PC-3 (cell line): ENCODE measurements at regions not wholly inside any gene's neighbourhood (a gene's known extent, or its start where the extent isn't known, plus 50 kb on each side); places are given as distances from the start of the nearest gene placed in this dataset.

Experiments
- ATAC-seq: fragments of 200-7000 bp; cut with Tn5 transposase; 2 replicates; pipeline ENCODE4 v1.9.1; 2020; ENCODE audit warnings: mild to moderate bottlenecking, moderate library complexity
- BruUV-seq: library from RNA; stranded (reverse); fragments of 400-500 nt; replicated peaks from 2 replicates; lab custom pipeline; 2021; lab: Mats Ljungman, UMichigan
- CTCF ChIA-PET: fragments of 300-600 bp; sonication (Branson Sonifier 250); formaldehyde crosslinking; loops from one replicate; lab custom pipeline; 2022; ENCODE audit warnings: antibody characterized with exemption; lab: Charles Lee
- POLR2A ChIA-PET: fragments of 300-600 bp; sonication (Branson Sonifier 250); formaldehyde crosslinking; loops from one replicate; lab custom pipeline; 2022; ENCODE audit warnings: antibody characterized with exemption; ENCODE audit not compliant: unreplicated experiment; lab: Charles Lee
- DNase-seq: peaks from one replicate; pipeline ENCODE4 v3.0.0-alpha.2; 2015
- H2AFZ ChIP-seq: fragments of 300-600 bp; sonication (generic); 2 replicates; pipeline ENCODE4 v1.6.0; 2016; ENCODE audit warnings: antibody characterized with exemption, low read length
- H3F3A ChIP-seq: fragments of 300-600 bp; sonication (generic); one replicate; pipeline ENCODE4 v1.6.0; 2017; ENCODE audit warnings: antibody characterized with exemption, low read length, control low read depth, mild to moderate bottlenecking; ENCODE audit not compliant: unreplicated experiment
- H3K27ac ChIP-seq: fragments of 300-600 bp; sonication (generic); 2 replicates; pipeline ENCODE4 v1.5.1; 2016; ENCODE audit warnings: mild to moderate bottlenecking, low read length
- H3K27me3 ChIP-seq: fragments of 300-600 bp; sonication (generic); 2 replicates; pipeline ENCODE4 v1.6.1; 2016; ENCODE audit warnings: low read length, mixed read lengths
- H3K36me3 ChIP-seq: fragments of 300-600 bp; sonication (generic); 2 replicates; pipeline ENCODE4 v1.6.1; 2016; ENCODE audit warnings: low read depth, mixed run types, low read length, mixed read lengths
- H3K4me1 ChIP-seq: fragments of 300-600 bp; sonication (generic); 2 replicates; pipeline ENCODE4 v1.5.1; 2016; ENCODE audit warnings: low read length; ENCODE audit not compliant: insufficient read depth
- H3K4me2 ChIP-seq: fragments of 300-600 bp; sonication (generic); 2 replicates; pipeline ENCODE4 v1.6.0; 2016; ENCODE audit warnings: low read length
- H3K4me3 ChIP-seq: fragments of 300-600 bp; sonication (generic); 2 replicates; pipeline ENCODE4 v1.5.1; 2016; ENCODE audit warnings: mild to moderate bottlenecking, low read length, mixed read lengths
- H3K79me2 ChIP-seq: fragments of 300-600 bp; sonication (generic); 2 replicates; pipeline ENCODE4 v1.6.1; 2017; ENCODE audit warnings: low read length, mixed read lengths
- H3K9ac ChIP-seq: fragments of 300-600 bp; sonication (generic); 2 replicates; pipeline ENCODE4 v1.6.0; 2016; ENCODE audit warnings: mild to moderate bottlenecking, low read length
- H3K9me2 ChIP-seq: fragments of 300-600 bp; sonication (generic); replicated peaks from 2 replicates; pipeline ENCODE4 v1.6.1; 2016; ENCODE audit warnings: mixed run types, low read length, mixed read lengths
- H3K9me3 ChIP-seq: fragments of 300-600 bp; sonication (generic); 2 replicates; pipeline ENCODE4 v1.6.1; 2016; ENCODE audit warnings: low read length, mixed read lengths
- H4K20me1 ChIP-seq: fragments of 300-600 bp; sonication (generic); 2 replicates; pipeline ENCODE4 v1.6.1; 2016; ENCODE audit warnings: low read length, mixed read lengths
- EZH2 ChIP-seq: fragments of 300-600 bp; sonication (generic); IDR thresholded peaks from one replicate; pipeline ENCODE4 v1.6.1; 2017; ENCODE audit warnings: antibody characterized with exemption, mild to moderate bottlenecking, low read length; ENCODE audit not compliant: unreplicated experiment
- EZH2phosphoT487 ChIP-seq: fragments of 300-600 bp; sonication (generic); IDR thresholded peaks from 2 replicates; pipeline ENCODE4 v1.6.1; 2018; ENCODE audit warnings: mild to moderate bottlenecking, antibody characterized with exemption, low read length, borderline replicate concordance
- intact Hi-C: fragments of 100-400 bp; cut with micrococcal nuclease; formaldehyde crosslinking; loops from 2 replicates; pipeline ENCODE4 v1.9.0; 2023
- TF ChIP-seq, protein P1 (sequence below): fragments of 300-600 bp; sonication (generic); conservative IDR thresholded peaks from 2 replicates; pipeline ENCODE4 v1.5.1; 2017; ENCODE audit warnings: antibody characterized with exemption, low read depth, mild to moderate bottlenecking, low read length

- Histone ChIP-seq H3K79me2 (no peaks in the 10 kb centered on the region), H3K9me2 (no peaks in the 10 kb centered on the region), H3K4me1 (peaks cover 12% of the 10 kb centered on the region), H3K27ac (no peak overlapping the region), H4K20me1 (no peaks in the 10 kb centered on the region), H3K4me2 (no peak overlapping the region), H3K4me3 (no peak overlapping the region), H3K9ac (no peak overlapping the region), H2AFZ (no peak overlapping the region), H3K9me3 (no peaks in the 10 kb centered on the region), H3F3A (no peaks in the 10 kb centered on the region), H3K36me3 (no peaks in the 10 kb centered on the region), H3K27me3 (no peaks in the 10 kb centered on the region)
- intact Hi-C loops = no loop called here
- no TSS peak for BruUV-seq
- TF ChIP-seq, protein P1, sequence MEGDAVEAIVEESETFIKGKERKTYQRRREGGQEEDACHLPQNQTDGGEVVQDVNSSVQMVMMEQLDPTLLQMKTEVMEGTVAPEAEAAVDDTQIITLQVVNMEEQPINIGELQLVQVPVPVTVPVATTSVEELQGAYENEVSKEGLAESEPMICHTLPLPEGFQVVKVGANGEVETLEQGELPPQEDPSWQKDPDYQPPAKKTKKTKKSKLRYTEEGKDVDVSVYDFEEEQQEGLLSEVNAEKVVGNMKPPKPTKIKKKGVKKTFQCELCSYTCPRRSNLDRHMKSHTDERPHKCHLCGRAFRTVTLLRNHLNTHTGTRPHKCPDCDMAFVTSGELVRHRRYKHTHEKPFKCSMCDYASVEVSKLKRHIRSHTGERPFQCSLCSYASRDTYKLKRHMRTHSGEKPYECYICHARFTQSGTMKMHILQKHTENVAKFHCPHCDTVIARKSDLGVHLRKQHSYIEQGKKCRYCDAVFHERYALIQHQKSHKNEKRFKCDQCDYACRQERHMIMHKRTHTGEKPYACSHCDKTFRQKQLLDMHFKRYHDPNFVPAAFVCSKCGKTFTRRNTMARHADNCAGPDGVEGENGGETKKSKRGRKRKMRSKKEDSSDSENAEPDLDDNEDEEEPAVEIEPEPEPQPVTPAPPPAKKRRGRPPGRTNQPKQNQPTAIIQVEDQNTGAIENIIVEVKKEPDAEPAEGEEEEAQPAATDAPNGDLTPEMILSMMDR = no peak
- no peak for TF ChIP-seq EZH2
- no peak for TF ChIP-seq EZH2phosphoT487
- CTCF ChIA-PET = no interaction called here
- POLR2A ChIA-PET = no interaction called here
- no peak for DNase-seq
- ATAC-seq = no peak
Measured at GRCh38 chr12:28090835-28091234, 99.4 kb upstream of the CCDC91 start.

DNA sequence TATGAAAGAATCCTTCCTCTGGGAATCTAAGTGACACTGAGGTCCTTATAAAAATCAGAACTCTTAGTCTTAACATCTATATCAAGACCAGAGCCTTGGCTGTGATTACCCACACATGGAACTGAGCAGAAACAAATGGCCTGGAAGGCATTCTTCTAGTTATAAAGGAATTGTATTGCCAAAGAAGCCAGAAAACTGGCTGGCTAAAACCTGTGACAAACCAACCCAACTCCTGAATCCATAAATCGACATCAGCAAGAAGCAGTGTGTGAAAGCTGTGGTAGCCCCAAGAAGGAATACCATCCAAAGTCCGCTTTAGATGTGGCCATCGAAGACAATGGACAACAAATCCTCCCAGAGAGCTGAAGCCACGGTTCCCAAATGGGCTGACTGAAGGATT, 97.9 kb upstream of the CCDC91 start:
- no peak overlapping the region for H3K4me3 ChIP-seq
- TF ChIP-seq EZH2phosphoT487 (no peak), EZH2 (no peak)
- TF ChIP-seq, protein P1 = no peak

DNA sequence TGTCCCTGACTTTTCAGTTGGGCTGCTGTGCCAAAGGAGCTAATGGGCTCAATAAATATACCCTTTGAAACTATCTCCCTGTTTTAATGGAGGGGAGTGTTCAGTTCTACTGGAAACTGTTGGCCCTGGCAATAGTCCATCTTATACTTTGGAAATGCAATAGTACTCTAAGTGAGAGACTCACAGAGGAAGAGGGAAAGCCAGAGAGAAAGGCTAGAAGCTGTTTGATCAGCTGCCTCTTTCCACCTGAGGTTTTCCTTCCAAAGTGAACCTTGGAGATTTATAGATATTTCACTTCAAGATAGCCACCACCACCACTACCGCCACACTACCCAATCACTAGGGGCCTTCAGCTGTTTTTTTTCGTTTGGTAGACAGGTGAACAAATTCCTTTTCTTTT, 93.6 kb upstream of the CCDC91 start:
- no peak for TF ChIP-seq EZH2phosphoT487
- TF ChIP-seq, protein P1 = no peak
- no peak for TF ChIP-seq EZH2
- no peak overlapping the region for H2AFZ ChIP-seq
- no peak overlapping the region for H3K9ac ChIP-seq
- no TSS peak for BruUV-seq
- no peaks in the 10 kb centered on the region for H3K9me3 ChIP-seq
- DNase-seq (no peak), ATAC-seq (no peak)
- CTCF ChIA-PET = no interaction called here
- H3K27me3 ChIP-seq = no peaks in the 10 kb centered on the region
- H3K27ac ChIP-seq = no peak overlapping the region
- H3K4me2 ChIP-seq = no peak overlapping the region
- H3K4me3 ChIP-seq = no peak overlapping the region
- H3K4me1 ChIP-seq = no peaks in the 10 kb centered on the region
- no peaks in the 10 kb centered on the region for H3K36me3 ChIP-seq
- no peaks in the 10 kb centered on the region for H4K20me1 ChIP-seq
- H3F3A ChIP-seq = no peaks in the 10 kb centered on the region
- H3K9me2 ChIP-seq = no peaks in the 10 kb centered on the region
- intact Hi-C loops = no loop called here
- POLR2A ChIA-PET = interaction anchor here (0.6 kb wide), 1 partner anchor 128 kb away, joined by 4 read pairs; no protein-coding TSS in a partner anchor
- H3K79me2 ChIP-seq = no peaks in the 10 kb centered on the region

More for the DNA sequence above, 97.9 kb upstream of the CCDC91 start:
- Histone ChIP-seq H3K27me3 (no peaks in the 10 kb centered on the region), H3F3A (no peaks in the 10 kb centered on the region), H3K9ac (no peak overlapping the region), H2AFZ (no peak overlapping the region), H3K9me3 (no peaks in the 10 kb centered on the region), H3K36me3 (no peaks in the 10 kb centered on the region), H4K20me1 (no peaks in the 10 kb centered on the region), H3K79me2 (no peaks in the 10 kb centered on the region), H3K27ac (no peak overlapping the region), H3K9me2 (no peaks in the 10 kb centered on the region), H3K4me1 (peaks cover 12% of the 10 kb centered on the region), H3K4me2 (no peak overlapping the region)
- intact Hi-C loops = no loop called here
- ATAC-seq = no peak
- POLR2A ChIA-PET = no interaction called here
- BruUV-seq = no TSS peak
- DNase-seq = no peak
- CTCF ChIA-PET = no interaction called here
